B cell (primary cell): ENCODE measurements at regions not wholly inside any gene's neighbourhood (a gene's known extent, or its start where the extent isn't known, plus 50 kb on each side); places are given as distances from the start of the nearest gene placed in this dataset.

Experiments used
- ATAC-seq: fragments of 200-7000 bp; cut with Tn5 transposase; one replicate; pipeline ENCODE4 v1.10.0; 2021; ENCODE audit warnings: low read depth, mild to moderate bottlenecking, moderate number of reproducible peaks, moderate library complexity
- CTCF ChIA-PET: fragments of 350-600 bp; sonication (Branson Sonifier 250); formaldehyde crosslinking; loops from one replicate; lab custom pipeline; 2021; ENCODE audit warnings: antibody characterized with exemption, inconsistent platforms; lab: Charles Lee
- POLR2A ChIA-PET: fragments of 350-600 bp; sonication (Branson Sonifier 250); formaldehyde crosslinking; loops from one replicate; lab custom pipeline; 2021; ENCODE audit warnings: antibody characterized with exemption; lab: Charles Lee
- DNase-seq: peaks from one replicate; pipeline ENCODE4 v3.0.0; 2013
- H2AFZ ChIP-seq: 2 replicates; pipeline ENCODE4 v1.6.1; 2012; ENCODE audit warnings: mild to moderate bottlenecking, low read depth, low read length; ENCODE audit not compliant: insufficient read depth, poor library complexity, severe bottlenecking
- H3K27ac ChIP-seq, 2 donors: 1 replicate in 1 of 2; 2 replicates in 1 of 2; pipeline ENCODE4 v1.5.1; 2012 to 2013; ENCODE audit warnings: low read length in 2 of 2, mild to moderate bottlenecking in 2 of 2, moderate library complexity in 1 of 2
- H3K27me3 ChIP-seq, 4 experiments: fragments of 200-600 bp in 1 of 4; sonication (generic) in 1 of 4; replicated peaks in 1 of 4; 1 replicate in 2 of 4; 2 replicates in 2 of 4; pipeline versions ENCODE4 v1.6.1 to v1.7.0; 2013 to 2016; ENCODE audit warnings: low read length in 3 of 4, mild to moderate bottlenecking in 2 of 4, mixed read lengths in 1 of 4, moderate library complexity in 1 of 4; ENCODE audit not compliant: insufficient read depth in 4 of 4, control insufficient read depth in 3 of 4; ENCODE audit errors: control extremely low read depth in 1 of 4
- H3K36me3 ChIP-seq, 2 experiments: replicated peaks in 1 of 2; 1 replicate in 1 of 2; 2 replicates in 1 of 2; pipeline versions ENCODE4 v1.6.1 to v1.7.1; 2013; ENCODE audit warnings: low read length in 1 of 2; ENCODE audit not compliant: insufficient read depth in 2 of 2, control insufficient read depth in 1 of 2; ENCODE audit errors: control extremely low read depth in 1 of 2, extremely low read depth in 1 of 2
- H3K4me1 ChIP-seq, 2 donors: fragments of 200-600 bp in 1 of 2; sonication (generic) in 1 of 2; 1 replicate in 1 of 2; 2 replicates in 1 of 2; pipeline versions ENCODE4 v1.5.1 to v1.6.1; 2013 to 2017; ENCODE audit warnings: low read length in 2 of 2; ENCODE audit not compliant: control insufficient read depth in 2 of 2, insufficient read depth in 2 of 2
- H3K4me2 ChIP-seq: replicated peaks from 2 replicates; pipeline ENCODE3; 2012; ENCODE audit warnings: mild to moderate bottlenecking, low read depth, low read length; ENCODE audit not compliant: poor library complexity, severe bottlenecking
- H3K4me3 ChIP-seq, 5 experiments: fragments of 200-600 bp in 1 of 5; sonication (generic) in 1 of 5; 1 replicate in 3 of 5; 2 replicates in 2 of 5; pipeline versions ENCODE4 v1.5.1 to v1.7.0; 2011 to 2016; ENCODE audit warnings: low read length in 4 of 5, mild to moderate bottlenecking in 4 of 5, low read depth in 2 of 5, control low read depth in 1 of 5, moderate library complexity in 1 of 5; ENCODE audit not compliant: insufficient read depth in 1 of 5; ENCODE audit errors: control extremely low read depth in 1 of 5, extremely low read depth in 1 of 5
- H3K79me2 ChIP-seq: fragments of 200-600 bp; sonication (generic); one replicate; pipeline ENCODE4 v1.6.0; 2016; ENCODE audit warnings: low read length; ENCODE audit not compliant: control insufficient read depth, insufficient read depth
- H3K9ac ChIP-seq: fragments of 200-600 bp; sonication (generic); 2 replicates; pipeline ENCODE4 v1.6.1; 2017; ENCODE audit warnings: mild to moderate bottlenecking, low read length, moderate library complexity
- H3K9me3 ChIP-seq, 3 donors: one replicate each; pipeline versions ENCODE4 v1.6.1 to v1.7.1; 2013; ENCODE audit warnings: low read length in 2 of 3; ENCODE audit not compliant: control insufficient read depth in 2 of 3, insufficient read depth in 1 of 3; ENCODE audit errors: control extremely low read depth in 1 of 3
- H4K20me1 ChIP-seq: 2 replicates; pipeline ENCODE4 v1.6.0; 2012; ENCODE audit warnings: mild to moderate bottlenecking, low read length; ENCODE audit not compliant: insufficient read depth, control insufficient read depth, poor library complexity, severe bottlenecking
- H3K27ac Mint-ChIP-seq: one replicate; pipeline ENCODE4 v1.8.0; 2021; ENCODE audit warnings: mixed read lengths
- H3K27me3 Mint-ChIP-seq: one replicate; pipeline ENCODE4 v1.8.0; 2021; ENCODE audit warnings: mixed read lengths
- H3K4me1 Mint-ChIP-seq: one replicate; pipeline ENCODE4 v1.8.0; 2021; ENCODE audit warnings: mixed read lengths
- H3K4me3 Mint-ChIP-seq: one replicate; pipeline ENCODE4 v1.8.0; 2021; ENCODE audit warnings: mixed read lengths
- H3K9me3 Mint-ChIP-seq: one replicate; pipeline ENCODE4 v1.8.0; 2022; ENCODE audit warnings: mixed read lengths; ENCODE audit not compliant: insufficient read depth
- CTCF ChIP-seq: fragments of 200-600 bp; IDR thresholded peaks from one replicate; pipeline ENCODE4 v1.8.0; 2022; ENCODE audit warnings: antibody characterized with exemption, mild to moderate bottlenecking
- EZH2 ChIP-seq: IDR thresholded peaks from 2 replicates; pipeline ENCODE4 v1.6.1; 2012; ENCODE audit warnings: borderline replicate concordance, low read depth, mild to moderate bottlenecking, moderate library complexity, low read length; ENCODE audit not compliant: insufficient read depth, poor library complexity, severe bottlenecking
- WGBS: methylation state at CpG from one replicate; pipeline ENCODE4 v1.1.5; 2013; ENCODE audit warnings: missing lambda C conversion rate; ENCODE audit not compliant: insufficient coverage; 5-methylcytosine and 5-hydroxymethylcytosine counted together
- intact Hi-C: fragments of 100-400 bp; cut with micrococcal nuclease; formaldehyde crosslinking; loops from one replicate; pipeline ENCODE4 v1.10.0; 2022

GRCh38 chr14:84533791-84534190, 996.2 kb upstream of the FLRT2 start:
- Histone ChIP-seq H3K4me2 (no peak overlapping the region), H4K20me1 (no peaks in the 10 kb centered on the region), H3K9ac (no peak overlapping the region), H3K79me2 (no peaks in the 10 kb centered on the region), H2AFZ (no peak overlapping the region), H3K36me3 (no peaks in the 10 kb centered on the region), H3K27me3 (no peaks in the 10 kb centered on the region), H3K9me3 (no peaks in the 10 kb centered on the region), H3K4me3 (no peak overlapping the region), H3K4me1 (no peaks in the 10 kb centered on the region), H3K27ac (no peak overlapping the region)
- no peaks in the 10 kb centered on the region for H3K27me3 Mint-ChIP-seq
- WGBS: no CpG with 5 or more reads among the region's 4 CpGs
- H3K4me1 Mint-ChIP-seq: no peaks in the 10 kb centered on the region
- POLR2A ChIA-PET: no interaction called here
- H3K4me3 Mint-ChIP-seq: no peak overlapping the region
- no peaks in the 10 kb centered on the region for H3K9me3 Mint-ChIP-seq
- CTCF ChIA-PET: no interaction called here
- TF ChIP-seq EZH2 (no peak), CTCF (no peak)
- H3K27ac Mint-ChIP-seq: no peak overlapping the region
- no peak for DNase-seq
- intact Hi-C loops: no loop called here
- ATAC-seq: no peak

GRCh38 chr14:84535484-84535883, 994.5 kb upstream of the FLRT2 start:
- DNase-seq (no peak), ATAC-seq (no peak)
- Histone ChIP-seq H3K27ac (no peak overlapping the region), H2AFZ (no peak overlapping the region), H4K20me1 (no peaks in the 10 kb centered on the region), H3K4me1 (no peaks in the 10 kb centered on the region), H3K36me3 (no peaks in the 10 kb centered on the region), H3K79me2 (no peaks in the 10 kb centered on the region), H3K4me2 (no peak overlapping the region), H3K27me3 (no peaks in the 10 kb centered on the region), H3K4me3 (no peak overlapping the region), H3K9me3 (no peaks in the 10 kb centered on the region), H3K9ac (no peak overlapping the region)
- H3K27me3 Mint-ChIP-seq: no peaks in the 10 kb centered on the region
- no peak overlapping the region for H3K4me3 Mint-ChIP-seq
- POLR2A ChIA-PET: no interaction called here
- H3K4me1 Mint-ChIP-seq: no peaks in the 10 kb centered on the region
- TF ChIP-seq EZH2: no peak
- intact Hi-C loops: no loop called here
- H3K9me3 Mint-ChIP-seq: no peaks in the 10 kb centered on the region
- CTCF ChIA-PET: no interaction called here
- H3K27ac Mint-ChIP-seq: no peak overlapping the region
